ENCODE measurements at regions not wholly inside any gene's neighbourhood (a gene's known extent, or its start where the extent isn't known, plus 50 kb on each side); places are given as distances from the start of the nearest gene placed in this dataset.

GRCh38 chr10:8696746-8697145 lies 642.3 kb downstream of the GATA3 start:
- DNase-seq (ENCODE audit: low spot score) (no peak), ATAC-seq (ENCODE audit: low FRiP score) (no peak)
- no peak for TF ChIP-seq CTCF (IDR thresholded peaks at IDR 0.05)

GRCh38 chr10:8700689-8701088 lies 646.2 kb downstream of the GATA3 start:
- DNase-seq (ENCODE audit: low spot score) = no peak
- no peak for TF ChIP-seq CTCF (IDR thresholded peaks at IDR 0.05)
- ATAC-seq (ENCODE audit: low FRiP score) = no peak

GRCh38 chr10:8702181-8702580 lies 647.7 kb downstream of the GATA3 start:
- ATAC-seq (ENCODE audit: low FRiP score) (no peak), DNase-seq (ENCODE audit: low spot score) (no peak)
- no peak for TF ChIP-seq CTCF (IDR thresholded peaks at IDR 0.05)

- ATAC-seq (ENCODE audit: low FRiP score) (no peak), DNase-seq (ENCODE audit: low spot score) (no peak)
- no peak for TF ChIP-seq CTCF (IDR thresholded peaks at IDR 0.05)
Measured at GRCh38 chr10:8705415-8705814, 650.9 kb downstream of the GATA3 start.

- ATAC-seq (ENCODE audit: low FRiP score) = no peak
- DNase-seq (ENCODE audit: low spot score) = no peak
- no peak for TF ChIP-seq CTCF (IDR thresholded peaks at IDR 0.05)
Measured at GRCh38 chr10:8712656-8713055, 658.2 kb downstream of the GATA3 start.

GRCh38 chr10:8719971-8720370 lies 665.5 kb downstream of the GATA3 start:
- no peak for TF ChIP-seq CTCF (IDR thresholded peaks at IDR 0.05)
- DNase-seq (ENCODE audit: low spot score) (no peak), ATAC-seq (ENCODE audit: low FRiP score) (no peak)

- DNase-seq (ENCODE audit: low spot score) = no peak
- no peak for ATAC-seq (ENCODE audit: low FRiP score)
- no peak for TF ChIP-seq CTCF (IDR thresholded peaks at IDR 0.05)
Measured at GRCh38 chr10:8721650-8722049, 667.2 kb downstream of the GATA3 start.
